ENCODE measurements at regions not wholly inside any gene's neighbourhood (a gene's known extent, or its start where the extent isn't known, plus 50 kb on each side); places are given as distances from the start of the nearest gene placed in this dataset.

DNA sequence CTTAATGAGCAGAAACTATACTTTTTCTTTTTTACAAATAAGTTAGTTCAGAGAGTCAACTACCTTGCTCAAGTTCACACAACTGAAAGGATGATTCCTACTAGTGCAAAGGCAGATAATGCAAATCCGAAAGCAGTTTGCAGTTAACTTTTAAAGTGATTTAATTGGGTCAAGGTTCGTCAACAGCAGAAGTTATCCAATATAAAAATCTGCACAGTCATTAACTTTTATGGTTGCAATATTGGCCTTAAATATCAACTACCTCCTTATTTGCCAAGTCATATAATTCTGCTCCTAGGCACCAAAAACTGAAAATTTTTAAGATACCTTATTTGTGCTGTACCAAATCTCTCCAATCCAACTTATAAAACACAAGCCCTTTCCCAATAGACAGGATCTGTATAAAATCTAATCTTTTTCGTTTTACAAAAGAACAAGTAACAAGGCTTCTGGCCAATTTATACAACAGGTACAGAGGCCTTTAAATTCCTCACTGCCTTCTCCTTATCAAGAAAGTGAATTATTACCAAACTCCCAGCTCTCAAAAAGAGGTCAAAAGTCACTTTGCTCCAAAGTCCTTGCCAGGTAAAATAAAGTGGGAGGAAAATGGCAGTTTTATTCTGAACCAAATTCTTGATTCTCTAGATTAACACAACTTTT lies 416.6 kb upstream of the NECTIN3 start:
- no peak for TF ChIP-seq YY1 (IDR thresholded peaks at IDR 0.05; ENCODE audit: low read depth)
- no peak for TF ChIP-seq FOXM1 (IDR thresholded peaks at IDR 0.05; ENCODE audit: borderline replicate concordance, low read depth)
- TF ChIP-seq, protein P1, sequence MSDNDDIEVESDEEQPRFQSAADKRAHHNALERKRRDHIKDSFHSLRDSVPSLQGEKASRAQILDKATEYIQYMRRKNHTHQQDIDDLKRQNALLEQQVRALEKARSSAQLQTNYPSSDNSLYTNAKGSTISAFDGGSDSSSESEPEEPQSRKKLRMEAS (IDR thresholded peaks at IDR 0.05): no peak
- TF ChIP-seq RAD21 (IDR thresholded peaks at IDR 0.05; ENCODE audit: low read depth): no peak
- no peak for TF ChIP-seq TAF1 (IDR thresholded peaks at IDR 0.05; ENCODE audit: low read depth)
- no peak for TF ChIP-seq TEAD4 (IDR thresholded peaks at IDR 0.05)
- TF ChIP-seq EP300 (IDR thresholded peaks at IDR 0.05; ENCODE audit: borderline replicate concordance): no peak
- no peak for TF ChIP-seq ZBTB7A (IDR thresholded peaks at IDR 0.05; ENCODE audit: low read depth)
- TF ChIP-seq, protein P2, sequence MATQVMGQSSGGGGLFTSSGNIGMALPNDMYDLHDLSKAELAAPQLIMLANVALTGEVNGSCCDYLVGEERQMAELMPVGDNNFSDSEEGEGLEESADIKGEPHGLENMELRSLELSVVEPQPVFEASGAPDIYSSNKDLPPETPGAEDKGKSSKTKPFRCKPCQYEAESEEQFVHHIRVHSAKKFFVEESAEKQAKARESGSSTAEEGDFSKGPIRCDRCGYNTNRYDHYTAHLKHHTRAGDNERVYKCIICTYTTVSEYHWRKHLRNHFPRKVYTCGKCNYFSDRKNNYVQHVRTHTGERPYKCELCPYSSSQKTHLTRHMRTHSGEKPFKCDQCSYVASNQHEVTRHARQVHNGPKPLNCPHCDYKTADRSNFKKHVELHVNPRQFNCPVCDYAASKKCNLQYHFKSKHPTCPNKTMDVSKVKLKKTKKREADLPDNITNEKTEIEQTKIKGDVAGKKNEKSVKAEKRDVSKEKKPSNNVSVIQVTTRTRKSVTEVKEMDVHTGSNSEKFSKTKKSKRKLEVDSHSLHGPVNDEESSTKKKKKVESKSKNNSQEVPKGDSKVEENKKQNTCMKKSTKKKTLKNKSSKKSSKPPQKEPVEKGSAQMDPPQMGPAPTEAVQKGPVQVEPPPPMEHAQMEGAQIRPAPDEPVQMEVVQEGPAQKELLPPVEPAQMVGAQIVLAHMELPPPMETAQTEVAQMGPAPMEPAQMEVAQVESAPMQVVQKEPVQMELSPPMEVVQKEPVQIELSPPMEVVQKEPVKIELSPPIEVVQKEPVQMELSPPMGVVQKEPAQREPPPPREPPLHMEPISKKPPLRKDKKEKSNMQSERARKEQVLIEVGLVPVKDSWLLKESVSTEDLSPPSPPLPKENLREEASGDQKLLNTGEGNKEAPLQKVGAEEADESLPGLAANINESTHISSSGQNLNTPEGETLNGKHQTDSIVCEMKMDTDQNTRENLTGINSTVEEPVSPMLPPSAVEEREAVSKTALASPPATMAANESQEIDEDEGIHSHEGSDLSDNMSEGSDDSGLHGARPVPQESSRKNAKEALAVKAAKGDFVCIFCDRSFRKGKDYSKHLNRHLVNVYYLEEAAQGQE (IDR thresholded peaks at IDR 0.05; ENCODE audit: low read depth): no peak
- TF ChIP-seq, protein P3, sequence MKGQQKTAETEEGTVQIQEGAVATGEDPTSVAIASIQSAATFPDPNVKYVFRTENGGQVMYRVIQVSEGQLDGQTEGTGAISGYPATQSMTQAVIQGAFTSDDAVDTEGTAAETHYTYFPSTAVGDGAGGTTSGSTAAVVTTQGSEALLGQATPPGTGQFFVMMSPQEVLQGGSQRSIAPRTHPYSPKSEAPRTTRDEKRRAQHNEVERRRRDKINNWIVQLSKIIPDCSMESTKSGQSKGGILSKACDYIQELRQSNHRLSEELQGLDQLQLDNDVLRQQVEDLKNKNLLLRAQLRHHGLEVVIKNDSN (IDR thresholded peaks at IDR 0.05): no peak
- no peak for TF ChIP-seq NFIC (IDR thresholded peaks at IDR 0.05)
- no peak for TF ChIP-seq CREB1 (IDR thresholded peaks at IDR 0.05; ENCODE audit: low read depth)
- no peak for TF ChIP-seq TCF12 (IDR thresholded peaks at IDR 0.05; ENCODE audit: low read depth)
- no peak for TF ChIP-seq EGR1 (IDR thresholded peaks at IDR 0.05)
- TF ChIP-seq CEBPB (IDR thresholded peaks at IDR 0.05): no peak

DNA sequence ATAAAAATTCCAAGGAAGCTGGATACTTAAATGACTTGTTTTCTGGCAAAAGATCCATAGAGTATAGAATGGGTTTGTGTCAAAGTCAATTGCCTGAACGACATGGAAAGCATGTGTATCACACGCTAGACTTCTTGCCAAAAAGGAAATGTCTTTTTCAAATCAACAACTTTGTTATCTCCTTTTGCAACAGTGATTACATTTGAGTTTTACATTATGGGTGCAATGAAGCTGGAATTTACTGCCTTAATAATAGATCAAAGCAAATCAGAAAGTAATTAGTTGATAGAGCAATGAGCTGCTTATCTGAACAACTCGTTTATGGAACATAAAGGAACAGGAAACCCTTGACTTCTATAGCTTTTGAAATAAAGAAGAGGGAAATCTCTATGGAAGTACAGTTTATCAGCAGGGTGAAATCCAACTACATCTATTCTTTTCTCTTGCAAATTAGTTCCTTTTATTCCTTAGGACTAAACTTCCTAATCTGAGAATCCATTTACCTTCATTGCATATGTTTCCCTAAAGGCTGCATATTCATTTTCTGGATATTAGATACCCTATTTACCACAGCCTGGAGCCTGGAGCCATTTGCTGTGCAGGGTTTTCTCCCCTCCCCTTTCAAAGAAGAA lies 415.1 kb upstream of the NECTIN3 start:
- TF ChIP-seq EP300 (IDR thresholded peaks at IDR 0.05; ENCODE audit: borderline replicate concordance): no peak
- no peak for TF ChIP-seq EGR1 (IDR thresholded peaks at IDR 0.05)
- TF ChIP-seq, protein P3 (IDR thresholded peaks at IDR 0.05): no peak
- no peak for TF ChIP-seq FOXM1 (IDR thresholded peaks at IDR 0.05; ENCODE audit: borderline replicate concordance, low read depth)
- TF ChIP-seq TEAD4 (IDR thresholded peaks at IDR 0.05): no peak
- no peak for TF ChIP-seq TAF1 (IDR thresholded peaks at IDR 0.05; ENCODE audit: low read depth)
- TF ChIP-seq NFIC (IDR thresholded peaks at IDR 0.05): no peak
- no peak for TF ChIP-seq CREB1 (IDR thresholded peaks at IDR 0.05; ENCODE audit: low read depth)
- TF ChIP-seq RAD21 (IDR thresholded peaks at IDR 0.05; ENCODE audit: low read depth): no peak

DNA sequence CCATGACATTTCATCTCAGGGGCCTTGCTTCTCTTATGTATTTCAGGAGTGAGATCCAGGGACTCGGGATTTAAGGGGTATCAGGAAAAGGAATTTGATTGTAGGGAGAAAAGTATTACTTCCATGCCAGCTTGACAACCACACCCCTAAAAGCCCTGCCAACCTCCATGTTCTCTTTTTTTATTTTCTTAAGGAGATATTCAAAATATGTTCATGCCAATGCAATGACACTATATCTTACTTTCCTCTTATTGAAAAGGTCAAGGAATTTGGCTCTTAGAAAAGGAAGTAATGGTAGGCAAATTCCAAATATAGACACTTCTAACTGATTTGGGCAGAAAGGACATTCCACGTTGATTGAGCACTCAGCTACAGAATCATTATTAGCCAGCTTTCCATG lies 407.5 kb upstream of the NECTIN3 start:
- TF ChIP-seq TAF1 (IDR thresholded peaks at IDR 0.05; ENCODE audit: low read depth) (no peak), TEAD4 (IDR thresholded peaks at IDR 0.05) (no peak), RAD21 (IDR thresholded peaks at IDR 0.05; ENCODE audit: low read depth) (no peak), CEBPB (IDR thresholded peaks at IDR 0.05) (no peak), EP300 (IDR thresholded peaks at IDR 0.05; ENCODE audit: borderline replicate concordance) (no peak), FOXM1 (IDR thresholded peaks at IDR 0.05; ENCODE audit: borderline replicate concordance, low read depth) (no peak), ZBTB7A (IDR thresholded peaks at IDR 0.05; ENCODE audit: low read depth) (no peak), TCF12 (IDR thresholded peaks at IDR 0.05; ENCODE audit: low read depth) (no peak), EGR1 (IDR thresholded peaks at IDR 0.05) (no peak), YY1 (IDR thresholded peaks at IDR 0.05; ENCODE audit: low read depth) (no peak)
- TF ChIP-seq, protein P2 (IDR thresholded peaks at IDR 0.05; ENCODE audit: low read depth): no peak
- TF ChIP-seq, protein P1 (IDR thresholded peaks at IDR 0.05): no peak
- TF ChIP-seq, protein P3 (IDR thresholded peaks at IDR 0.05): no peak

DNA sequence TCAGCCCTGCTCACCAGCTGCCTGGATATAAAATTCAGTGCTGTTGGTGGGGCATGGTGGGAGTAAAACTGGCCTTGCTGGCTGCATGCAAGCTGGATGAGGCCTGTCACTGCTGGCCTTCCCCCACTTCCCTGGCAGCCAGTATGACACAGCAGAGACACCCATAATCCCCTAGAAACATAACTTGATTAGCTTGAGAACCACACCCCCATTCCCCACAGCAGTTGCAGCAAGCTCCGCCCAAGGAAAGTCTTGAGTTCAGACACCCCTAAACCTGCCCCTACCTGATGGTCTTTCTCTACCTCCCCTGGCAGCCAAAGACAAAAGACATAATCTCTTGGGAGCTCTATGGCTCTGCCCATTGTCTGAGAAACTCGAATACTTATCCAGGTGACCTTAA lies 405.1 kb upstream of the NECTIN3 start:
- no peak for TF ChIP-seq FOXM1 (IDR thresholded peaks at IDR 0.05; ENCODE audit: borderline replicate concordance, low read depth)
- no peak for TF ChIP-seq ZBTB7A (IDR thresholded peaks at IDR 0.05; ENCODE audit: low read depth)
- TF ChIP-seq EP300 (IDR thresholded peaks at IDR 0.05; ENCODE audit: borderline replicate concordance): no peak
- TF ChIP-seq, protein P1 (IDR thresholded peaks at IDR 0.05): no peak
- TF ChIP-seq EGR1 (IDR thresholded peaks at IDR 0.05): no peak
- no peak for TF ChIP-seq NFIC (IDR thresholded peaks at IDR 0.05)
- TF ChIP-seq, protein P2 (IDR thresholded peaks at IDR 0.05; ENCODE audit: low read depth): no peak
- TF ChIP-seq RAD21 (IDR thresholded peaks at IDR 0.05; ENCODE audit: low read depth): no peak
- TF ChIP-seq, protein P3 (IDR thresholded peaks at IDR 0.05): no peak
- no peak for TF ChIP-seq YY1 (IDR thresholded peaks at IDR 0.05; ENCODE audit: low read depth)
- TF ChIP-seq TAF1 (IDR thresholded peaks at IDR 0.05; ENCODE audit: low read depth): no peak
- TF ChIP-seq TCF12 (IDR thresholded peaks at IDR 0.05; ENCODE audit: low read depth): no peak
- TF ChIP-seq TEAD4 (IDR thresholded peaks at IDR 0.05): no peak
- no peak for TF ChIP-seq CEBPB (IDR thresholded peaks at IDR 0.05)
- TF ChIP-seq CREB1 (IDR thresholded peaks at IDR 0.05; ENCODE audit: low read depth): no peak

All from Ishikawa (cell line).